Endodermal cell (in vitro differentiated cells): ENCODE measurements at regions not wholly inside any gene's neighbourhood (a gene's known extent, or its start where the extent isn't known, plus 50 kb on each side); places are given as distances from the start of the nearest gene placed in this dataset.

Experiments
- DNase-seq: peaks from one replicate; pipeline ENCODE4 v3.0.0-alpha.2; 2017
- H3K27ac ChIP-seq: 2 replicates; pipeline ENCODE4 v1.5.1; 2013; ENCODE audit warnings: mild to moderate bottlenecking, low read depth, low read length, moderate library complexity
- H3K27me3 ChIP-seq: 2 replicates; pipeline ENCODE4 v1.6.1; 2013; ENCODE audit warnings: mild to moderate bottlenecking, low read length, moderate library complexity; ENCODE audit not compliant: insufficient read depth, control insufficient read depth, poor library complexity, severe bottlenecking
- H3K36me3 ChIP-seq: 2 replicates; pipeline ENCODE4 v1.7.0; 2013; ENCODE audit warnings: mild to moderate bottlenecking, low read length, moderate library complexity; ENCODE audit not compliant: control insufficient read depth, insufficient read depth
- H3K4me1 ChIP-seq: one replicate; pipeline ENCODE4 v1.7.0; 2013; ENCODE audit warnings: low read length; ENCODE audit not compliant: control insufficient read depth, insufficient read depth
- H3K4me3 ChIP-seq: 2 replicates; pipeline ENCODE4 v1.5.1; 2013; ENCODE audit warnings: mild to moderate bottlenecking, low read length, moderate library complexity
- H3K9ac ChIP-seq: 2 replicates; pipeline ENCODE4 v1.6.1; 2013; ENCODE audit warnings: mild to moderate bottlenecking, low read length, moderate library complexity; ENCODE audit not compliant: poor library complexity, severe bottlenecking; ENCODE audit errors: extremely low read depth
- H3K9me3 ChIP-seq: 2 replicates; pipeline ENCODE4 v1.6.1; 2013; ENCODE audit warnings: mild to moderate bottlenecking, low read length, moderate library complexity; ENCODE audit not compliant: control insufficient read depth
- H3K27ac Mint-ChIP-seq: 2 replicates; pipeline ENCODE4 v1.8.0; 2020; ENCODE audit warnings: mixed read lengths
- H3K27me3 Mint-ChIP-seq: 2 replicates; pipeline ENCODE4 v1.8.0; 2021; ENCODE audit warnings: mild to moderate bottlenecking, mixed read lengths; ENCODE audit not compliant: insufficient read depth
- H3K36me3 Mint-ChIP-seq: 2 replicates; pipeline ENCODE4 v1.8.0; 2020; ENCODE audit warnings: low read depth, mixed read lengths
- H3K4me1 Mint-ChIP-seq: 2 replicates; pipeline ENCODE4 v1.8.0; 2020; ENCODE audit warnings: mixed read lengths
- H3K4me3 Mint-ChIP-seq: 2 replicates; pipeline ENCODE4 v1.8.0; 2020; ENCODE audit warnings: mild to moderate bottlenecking, moderate library complexity, mixed read lengths
- H3K9me3 Mint-ChIP-seq: 2 replicates; pipeline ENCODE4 v1.8.0; 2020; ENCODE audit warnings: mild to moderate bottlenecking, mixed read lengths
- CTCF ChIP-seq: fragments of 200-600 bp; sonication (generic); conservative IDR thresholded peaks from 2 replicates; pipeline ENCODE4 v1.5.0; 2021; ENCODE audit warnings: antibody characterized with exemption, mild to moderate bottlenecking
- WGBS, 2 experiments: methylation state at CpG; one replicate each; pipeline versions ENCODE4 v1.1.5 to v1.1.7; 2013; ENCODE audit warnings: missing lambda C conversion rate in 2 of 2, mixed read lengths in 1 of 2; ENCODE audit not compliant: insufficient coverage in 1 of 2, insufficient read length in 1 of 2; 5-methylcytosine and 5-hydroxymethylcytosine counted together

- WGBS, 2 experiments, result 78 to 80% methylated on average over 1 to 2 of the region's 2 CpGs
These were observed 1131.7 kb downstream of the SLITRK5 start for GRCh38 chr13:88802886-88803285.

DNA sequence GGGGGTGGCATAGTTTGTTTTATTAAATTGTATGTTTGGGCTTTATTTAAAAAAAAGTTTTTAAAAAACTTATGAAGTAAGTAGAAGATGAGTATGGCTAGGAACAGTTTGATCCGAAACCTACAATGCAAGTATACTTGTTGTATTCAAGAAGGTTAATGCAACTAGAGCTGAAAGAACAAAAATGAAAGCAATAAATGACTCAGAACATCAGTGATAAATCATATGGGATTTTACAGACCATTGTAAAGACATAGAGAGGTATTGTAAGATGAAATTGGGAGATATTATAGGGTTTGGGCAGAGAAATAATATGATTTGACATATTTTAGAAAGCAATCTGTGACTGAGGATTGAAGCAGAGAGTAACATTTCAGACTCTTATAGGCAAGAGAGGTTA, 1135.3 kb downstream of the SLITRK5 start:
- no peak overlapping the region for H3K4me3 Mint-ChIP-seq
- Histone ChIP-seq H3K4me3 (no peak overlapping the region), H3K9me3 (peaks cover 3% of the 10 kb centered on the region), H3K27me3 (no peaks in the 10 kb centered on the region), H3K27ac (no peak overlapping the region), H3K36me3 (no peaks in the 10 kb centered on the region), H3K9ac (no peak overlapping the region), H3K4me1 (no peaks in the 10 kb centered on the region)
- H3K36me3 Mint-ChIP-seq, result no peaks in the 10 kb centered on the region
- H3K27ac Mint-ChIP-seq, result no peak overlapping the region
- no peaks in the 10 kb centered on the region for H3K4me1 Mint-ChIP-seq
- TF ChIP-seq CTCF, result no peak
- no peak for DNase-seq
- peaks cover 17% of the 10 kb centered on the region for H3K9me3 Mint-ChIP-seq
- no peaks in the 10 kb centered on the region for H3K27me3 Mint-ChIP-seq
- WGBS, 2 experiments, result 96 to 100% methylated on average over 1 of the region's 1 CpG

More at GRCh38 chr13:88802886-88803285, 1131.7 kb downstream of the SLITRK5 start:
- no peak for TF ChIP-seq CTCF
- no peaks in the 10 kb centered on the region for H3K4me1 Mint-ChIP-seq
- Histone ChIP-seq H3K4me3 (no peak overlapping the region), H3K9ac (no peak overlapping the region), H3K27ac (no peak overlapping the region), H3K36me3 (no peaks in the 10 kb centered on the region), H3K4me1 (no peaks in the 10 kb centered on the region), H3K27me3 (no peaks in the 10 kb centered on the region), H3K9me3 (no peaks in the 10 kb centered on the region)
- H3K4me3 Mint-ChIP-seq, result no peak overlapping the region
- no peak for DNase-seq
- no peaks in the 10 kb centered on the region for H3K27me3 Mint-ChIP-seq
- H3K9me3 Mint-ChIP-seq, result no peaks in the 10 kb centered on the region
- no peaks in the 10 kb centered on the region for H3K36me3 Mint-ChIP-seq
- no peak overlapping the region for H3K27ac Mint-ChIP-seq

DNA sequence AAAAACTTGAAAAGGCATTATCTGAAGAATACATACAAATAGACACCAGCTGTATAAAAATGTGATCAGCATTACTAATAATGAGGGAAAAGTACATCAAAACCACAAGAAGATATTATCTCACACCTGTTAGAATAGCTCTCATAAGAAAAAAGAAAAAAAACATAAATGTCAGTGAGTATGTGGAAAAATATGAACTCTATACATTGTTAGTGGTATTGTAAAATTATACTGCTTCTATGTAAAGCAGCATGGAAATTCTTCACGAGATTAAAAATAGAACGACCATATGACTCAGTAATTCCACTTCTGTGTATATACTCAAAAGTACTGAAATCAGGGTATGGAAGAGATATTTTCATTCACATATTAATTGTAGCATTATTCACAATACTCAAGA, 1146.4 kb downstream of the SLITRK5 start:
- Histone ChIP-seq H3K9ac (no peak overlapping the region), H3K4me3 (no peak overlapping the region), H3K36me3 (no peaks in the 10 kb centered on the region), H3K9me3 (peaks cover 4% of the 10 kb centered on the region), H3K4me1 (no peaks in the 10 kb centered on the region), H3K27me3 (no peaks in the 10 kb centered on the region), H3K27ac (no peak overlapping the region)
- DNase-seq, result no peak
- Mint-ChIP-seq H3K27ac (no peak overlapping the region), H3K4me1 (no peaks in the 10 kb centered on the region), H3K27me3 (no peaks in the 10 kb centered on the region), H3K4me3 (no peak overlapping the region), H3K9me3 (peaks cover 6% of the 10 kb centered on the region), H3K36me3 (no peaks in the 10 kb centered on the region)
- no peak for TF ChIP-seq CTCF
- WGBS, 2 experiments, result no CpG with 5 or more reads among the region's 2 CpGs
